ENCODE measurements at regions not wholly inside any gene's neighbourhood (a gene's known extent, or its start where the extent isn't known, plus 50 kb on each side); places are given as distances from the start of the nearest gene placed in this dataset.

DNA sequence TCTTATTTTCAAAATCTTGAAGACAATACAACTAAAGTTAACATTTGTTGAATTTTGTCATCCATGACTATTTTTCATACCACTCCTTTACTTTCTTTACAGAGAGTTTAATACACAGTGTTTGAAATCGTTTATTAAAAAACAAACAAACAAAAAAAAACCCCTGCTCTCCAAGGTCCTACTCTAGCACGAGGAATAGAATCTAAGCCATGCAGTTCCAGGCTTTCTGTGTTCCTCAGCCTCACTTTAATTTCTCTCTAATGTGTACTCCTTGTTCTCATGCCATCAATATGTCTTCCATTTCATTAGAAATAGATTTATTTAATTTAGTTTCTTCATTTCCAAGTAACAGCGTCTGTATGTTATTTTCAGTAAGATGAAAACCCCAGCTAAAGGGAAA lies 381.2 kb upstream of the MC4R start:
- no peak for ATAC-seq
- DNase-seq (ENCODE audit: low spot score) = no peak

DNA sequence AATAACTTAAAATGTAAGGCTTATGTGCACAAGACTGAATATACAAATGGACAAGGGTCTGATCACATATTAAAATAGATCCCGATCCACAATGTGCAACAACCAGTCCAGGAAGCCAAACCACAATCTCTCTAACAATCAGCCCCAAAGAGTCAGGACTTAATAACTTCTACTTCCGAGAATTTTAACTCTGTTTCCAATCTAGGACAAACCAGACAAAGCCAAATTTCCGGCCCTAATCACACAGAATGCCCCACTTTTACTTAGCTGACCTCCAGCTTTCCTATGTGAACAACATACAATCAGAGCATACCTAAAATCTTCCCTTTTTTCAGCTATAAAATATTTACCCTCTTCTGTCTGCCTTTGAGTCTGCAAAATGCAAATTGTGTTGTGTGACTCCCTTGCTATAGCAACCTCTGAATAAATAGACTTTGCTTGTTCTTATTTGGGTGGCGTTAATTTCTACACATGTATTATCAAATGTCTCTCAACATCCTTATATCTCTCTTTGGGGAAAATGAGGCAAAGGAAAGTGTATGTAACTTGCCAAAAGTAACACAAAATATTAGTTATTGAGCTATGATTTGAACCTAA lies 381.9 kb upstream of the MC4R start:
- DNase-seq (ENCODE audit: low spot score) (no peak), ATAC-seq (no peak)

- ATAC-seq (no peak), DNase-seq (ENCODE audit: low spot score) (no peak)
These were observed 382.6 kb upstream of the MC4R start for GRCh38 chr18:60755134-60755533.

GRCh38 chr18:60775978-60776377 lies 403.4 kb upstream of the MC4R start:
- no peak for ATAC-seq
- no peak for DNase-seq (ENCODE audit: low spot score)

DNA sequence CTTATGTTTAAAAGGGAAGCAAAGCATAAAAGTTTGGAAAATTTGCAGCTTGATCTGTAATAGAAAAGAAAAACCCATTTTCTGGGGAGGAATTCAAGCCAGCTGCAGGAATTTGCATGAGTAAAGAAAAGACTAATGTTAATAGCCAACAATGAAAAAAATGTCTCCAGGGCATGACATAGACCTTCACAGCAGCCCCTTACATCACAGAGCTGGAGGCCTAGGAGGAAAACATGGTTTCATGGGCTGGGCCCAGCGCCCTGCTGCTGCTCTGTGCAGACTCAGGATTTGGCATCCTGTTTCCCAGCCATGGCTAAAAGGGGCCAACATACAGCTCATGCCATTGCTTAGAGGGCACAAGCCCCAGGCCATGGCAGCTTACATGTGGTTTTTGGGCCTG lies 411.6 kb upstream of the MC4R start:
- no peak for DNase-seq (ENCODE audit: low spot score)
- no peak for ATAC-seq

DNA sequence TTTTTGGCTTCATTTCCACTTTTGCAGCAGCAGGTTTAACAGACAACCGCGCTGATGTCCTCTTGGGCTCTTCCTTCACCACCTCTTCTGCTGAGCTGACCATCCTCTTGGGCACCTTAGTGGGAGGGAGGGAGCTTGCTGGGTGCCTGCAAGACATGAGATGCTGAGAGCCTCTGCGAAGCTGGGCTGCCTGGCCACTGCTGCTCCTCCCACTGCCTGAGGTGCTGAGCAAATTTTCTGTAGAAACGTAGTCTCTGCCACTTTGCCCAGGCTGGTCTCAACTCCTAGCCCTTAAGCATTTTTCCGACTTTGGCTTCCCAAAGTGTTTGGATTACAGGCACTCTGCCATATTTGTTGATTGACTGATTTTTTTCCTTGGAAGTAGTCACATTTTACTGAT lies 422.2 kb upstream of the MC4R start:
- DNase-seq (ENCODE audit: low spot score) = no peak

DNA sequence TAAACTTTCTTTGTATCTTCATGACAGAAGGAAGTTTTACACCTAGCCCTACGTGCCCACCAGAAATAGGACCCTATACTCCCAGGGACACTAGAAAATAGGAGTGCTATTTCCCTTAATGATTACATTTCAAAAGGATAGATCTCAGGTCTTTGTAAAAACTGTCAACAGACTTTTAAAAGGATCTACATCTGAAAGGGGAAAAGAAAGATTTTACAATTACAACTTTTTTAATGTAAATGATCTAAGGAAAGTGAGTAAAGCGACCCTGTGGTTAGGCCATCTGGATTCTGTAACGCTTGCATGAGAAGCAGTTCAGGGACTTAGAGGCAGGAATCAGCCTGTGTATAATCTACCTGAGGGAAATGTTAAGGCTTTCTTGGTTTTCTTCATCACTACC lies 431.8 kb upstream of the MC4R start:
- no peak for ATAC-seq
- no peak for DNase-seq (ENCODE audit: low spot score)

More for the DNA sequence above, 422.2 kb upstream of the MC4R start:
- no peak for ATAC-seq

DNA sequence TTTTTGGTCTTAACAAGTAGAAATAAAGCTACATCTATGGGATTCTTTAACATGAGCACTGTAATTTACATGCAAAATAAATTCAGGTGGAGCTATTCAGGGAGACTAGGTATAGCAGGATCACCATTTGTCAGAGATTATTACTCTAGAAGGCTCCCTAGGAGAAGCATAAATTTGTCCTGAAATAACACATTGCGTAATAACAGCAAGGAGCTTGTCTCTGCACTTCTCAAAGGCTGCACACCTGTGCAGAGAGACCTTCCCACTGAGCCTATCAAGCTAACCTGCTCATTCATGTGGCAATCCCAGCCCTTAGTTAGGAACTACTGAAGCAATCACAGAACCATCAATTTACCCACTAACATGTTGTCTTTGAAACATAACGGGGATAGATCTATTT lies 437.4 kb upstream of the MC4R start:
- DNase-seq (ENCODE audit: low spot score) (no peak), ATAC-seq (no peak)

DNA sequence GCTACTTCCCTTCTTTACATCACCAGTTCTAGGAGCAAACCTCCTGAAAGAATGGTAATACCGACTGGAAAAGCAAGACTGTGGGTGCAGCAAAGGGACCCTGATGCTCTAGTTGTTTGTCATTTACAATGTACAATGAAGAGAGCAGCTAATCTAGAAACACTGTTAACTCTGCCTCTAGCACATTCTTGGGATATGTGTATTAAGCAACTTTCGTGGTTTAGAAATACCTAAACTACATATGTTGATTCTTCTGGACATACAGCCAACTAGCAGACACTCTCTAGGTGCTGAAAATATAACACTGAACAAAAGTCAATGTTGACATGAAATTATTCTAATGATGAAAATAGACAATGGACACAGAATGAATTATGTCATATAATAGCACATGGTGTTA lies 440.3 kb upstream of the MC4R start:
- ATAC-seq (no peak), DNase-seq (ENCODE audit: low spot score) (no peak)

DNA sequence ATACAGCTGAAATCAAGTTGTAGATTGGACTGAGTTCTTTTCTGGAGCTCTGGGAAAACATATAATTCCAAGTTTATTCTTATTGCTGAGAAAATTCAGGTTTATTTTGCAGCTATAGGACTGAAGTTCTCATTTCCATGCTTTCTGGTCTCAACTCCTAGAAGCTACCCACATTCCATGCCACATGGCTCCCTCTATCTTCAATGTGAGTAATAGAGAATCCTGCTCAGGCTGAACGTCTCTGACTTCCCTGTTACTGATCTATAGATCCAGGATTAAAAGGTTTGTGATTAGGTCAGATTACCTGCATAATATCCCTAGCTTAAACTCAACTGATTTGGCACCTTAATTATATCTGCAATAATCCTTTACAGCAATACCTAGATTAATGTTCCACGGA lies 453.8 kb upstream of the MC4R start:
- DNase-seq (ENCODE audit: low spot score) = no peak

GRCh38 chr18:60831971-60832370 lies 459.4 kb upstream of the MC4R start:
- ATAC-seq (no peak), DNase-seq (ENCODE audit: low spot score) (no peak)

More for the DNA sequence above, 453.8 kb upstream of the MC4R start:
- no peak for ATAC-seq

DNA sequence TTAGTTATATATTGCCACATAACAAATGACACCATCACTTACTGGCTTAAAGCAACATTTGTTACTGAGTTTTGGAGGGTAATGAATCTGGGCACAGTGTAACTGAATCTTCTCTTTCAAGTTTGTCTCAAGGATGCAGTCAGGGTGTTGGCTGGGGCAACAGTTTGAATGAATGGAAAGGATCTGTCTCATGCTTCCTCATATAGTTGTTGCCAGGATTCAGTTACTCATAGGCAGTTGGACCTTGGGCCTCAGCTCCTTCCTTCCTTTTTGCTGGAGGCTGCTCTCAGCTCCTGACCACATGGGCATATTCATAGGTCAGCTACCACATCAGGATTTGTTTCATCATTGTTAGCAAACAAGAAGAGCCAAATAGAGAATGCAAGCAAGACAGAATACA lies 466.1 kb upstream of the MC4R start:
- ATAC-seq (no peak), DNase-seq (ENCODE audit: low spot score) (no peak)

DNA sequence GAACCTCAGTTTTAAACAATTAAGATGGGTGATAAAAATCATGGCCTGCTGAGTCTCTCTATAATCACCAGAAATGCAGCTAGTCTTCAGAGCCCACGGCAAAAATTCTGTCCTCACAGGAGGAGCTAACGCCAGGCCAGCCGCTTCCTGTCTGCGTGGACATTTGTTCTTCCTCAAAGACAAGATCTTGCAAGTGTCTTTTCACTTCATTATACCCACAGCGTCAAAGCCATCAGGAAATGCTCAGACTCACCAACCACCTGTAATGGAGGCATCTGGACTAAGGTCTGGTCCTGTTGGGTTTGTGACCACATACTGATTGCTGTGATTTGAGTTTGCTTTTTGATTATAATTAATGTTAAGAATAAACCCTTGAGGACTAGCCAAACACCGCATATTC lies 473.8 kb upstream of the MC4R start:
- DNase-seq (ENCODE audit: low spot score) = no peak
- ATAC-seq = no peak

DNA sequence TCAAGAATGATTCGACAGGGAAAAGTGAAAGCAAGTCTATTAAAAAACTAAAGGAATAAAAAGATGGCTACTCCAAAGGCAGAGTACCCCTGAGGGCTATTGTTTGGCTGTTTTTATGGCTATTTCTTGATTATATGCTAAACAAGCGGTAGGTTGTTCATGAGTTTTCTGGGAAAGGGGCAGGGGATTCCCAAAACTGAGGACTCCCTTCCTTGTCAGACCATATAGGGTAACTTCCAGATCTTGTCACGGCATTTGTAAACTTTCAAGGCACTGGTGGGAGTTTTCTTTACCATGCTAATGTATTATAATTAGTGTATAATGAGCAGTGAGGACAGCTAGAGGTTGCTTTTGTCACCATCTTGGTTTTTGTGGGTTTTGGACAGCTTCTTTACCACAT lies 474.9 kb upstream of the MC4R start:
- ATAC-seq = no peak

DNA sequence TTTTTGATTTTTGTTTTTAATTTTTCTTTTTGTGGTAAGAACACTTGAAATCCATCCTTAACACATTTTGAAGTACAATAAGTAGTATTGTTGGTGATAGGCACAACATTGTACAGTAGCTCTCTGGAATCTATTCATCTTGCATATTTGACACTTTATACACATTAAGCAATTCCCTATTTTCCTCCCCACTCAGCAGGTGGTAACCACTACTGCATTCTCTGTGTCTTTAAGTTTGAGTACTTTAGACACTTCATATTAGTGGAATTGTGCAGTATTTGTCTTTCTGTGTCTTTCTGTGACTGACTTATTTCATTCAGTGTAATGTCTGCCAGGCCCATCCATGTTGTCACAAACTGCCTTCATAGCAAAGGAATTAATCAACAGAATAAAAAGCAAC lies 471.7 kb upstream of the CDH20 start:
- DNase-seq (ENCODE audit: low spot score) (no peak), ATAC-seq (no peak)

More for the DNA sequence above, 474.9 kb upstream of the MC4R start:
- no peak for DNase-seq (ENCODE audit: low spot score)

DNA sequence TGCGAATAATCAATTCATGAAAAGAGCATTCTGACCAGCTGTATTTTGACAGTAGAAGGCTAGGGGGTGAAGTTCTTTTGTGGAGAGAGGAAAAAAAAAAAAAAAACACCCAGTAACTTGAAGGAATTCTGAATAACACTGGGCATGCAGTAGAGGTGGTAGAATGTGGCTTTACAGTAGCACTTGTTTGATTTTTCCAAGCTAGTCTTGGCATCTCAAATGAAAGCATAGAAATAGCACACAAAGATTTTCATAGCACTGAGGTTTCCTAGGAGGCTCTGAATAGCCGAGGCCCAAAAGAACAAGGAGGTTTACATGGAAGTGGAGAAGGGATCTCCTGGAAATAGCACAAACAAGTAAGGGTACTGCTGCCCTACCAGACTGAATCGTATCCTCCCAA lies 470.2 kb upstream of the CDH20 start:
- ATAC-seq (no peak), DNase-seq (ENCODE audit: low spot score) (no peak)

DNA sequence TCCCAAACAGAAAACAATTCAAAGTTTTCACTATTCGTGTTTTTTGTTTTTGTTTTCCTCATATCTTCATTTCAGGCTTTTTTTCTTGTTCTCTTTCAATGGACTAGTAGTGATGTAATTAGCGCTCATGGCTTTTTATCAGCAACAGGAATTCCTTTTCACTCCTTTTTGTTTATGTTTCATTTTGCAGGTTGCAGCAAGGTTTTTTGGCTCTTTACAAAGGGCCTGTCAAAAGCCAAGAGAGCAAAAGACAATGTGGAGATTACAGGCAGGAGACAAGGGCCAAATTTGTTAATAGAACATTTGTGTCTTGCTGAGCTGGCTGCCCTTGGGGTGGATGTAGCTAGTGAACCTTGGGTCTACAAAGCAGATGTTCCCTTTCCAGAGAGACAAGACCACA lies 467.4 kb upstream of the CDH20 start:
- ATAC-seq (no peak), DNase-seq (ENCODE audit: low spot score) (no peak)

- DNase-seq (ENCODE audit: low spot score) (no peak), ATAC-seq (no peak)
These were observed 462.7 kb upstream of the CDH20 start for GRCh38 chr18:60870261-60871153.

- DNase-seq (ENCODE audit: low spot score) (no peak), ATAC-seq (no peak)
These were observed 460.8 kb upstream of the CDH20 start for GRCh38 chr18:60872434-60872833.

DNA sequence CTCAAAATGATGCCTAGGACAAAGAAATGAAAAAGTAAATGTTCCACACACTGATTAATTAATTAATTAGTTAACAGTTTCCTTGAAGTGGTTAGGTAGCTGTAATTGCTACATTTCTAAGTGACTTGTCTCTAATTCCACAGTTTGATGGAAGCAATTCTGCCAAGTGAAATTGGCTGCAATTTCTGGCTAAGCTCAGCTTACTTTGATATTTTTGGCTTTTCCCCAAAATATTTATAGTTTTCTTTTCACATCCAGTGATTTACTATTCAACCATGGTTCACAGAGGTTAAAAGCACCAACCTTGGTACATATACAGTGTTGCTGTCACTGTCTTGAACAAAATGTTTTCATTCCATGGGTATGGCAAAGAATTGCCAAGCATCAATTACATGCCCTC lies 459.5 kb upstream of the CDH20 start:
- DNase-seq (ENCODE audit: low spot score) (no peak), ATAC-seq (no peak)

- no peak for DNase-seq (ENCODE audit: low spot score)
- ATAC-seq = no peak
These were observed 457.2 kb upstream of the CDH20 start for GRCh38 chr18:60875957-60876507.

GRCh38 chr18:60880184-60880583 lies 453.0 kb upstream of the CDH20 start:
- no peak for DNase-seq (ENCODE audit: low spot score)
- ATAC-seq = no peak
